HepG2 (cell line): ENCODE measurements at regions not wholly inside any gene's neighbourhood (a gene's known extent, or its start where the extent isn't known, plus 50 kb on each side); places are given as distances from the start of the nearest gene placed in this dataset.
A peak's percentile ranks its signal among the peaks of the same experiment; 100 is the strongest.

Experiments used
- AHR ChIP-seq: IDR thresholded peaks from 2 replicates; pipeline ENCODE4 v1.6.1; 2018; ENCODE audit warnings: missing genetic modification reagents, missing compliant biosample characterization
- CBX1 ChIP-seq: IDR thresholded peaks from one replicate; pipeline ENCODE4 v1.6.1; 2016; ENCODE audit warnings: antibody characterized with exemption, low read depth
- CHD4 ChIP-seq: fragments of 200-600 bp; sonication (generic); IDR thresholded peaks from 2 replicates; pipeline ENCODE4 v1.7.0; 2017; ENCODE audit warnings: mild to moderate bottlenecking, low read length, borderline replicate concordance
- DZIP1 ChIP-seq: sonication (generic); formaldehyde crosslinking; IDR thresholded peaks from 2 replicates; pipeline ENCODE4 v1.5.0; 2020; ENCODE audit warnings: mild to moderate bottlenecking, missing genetic modification reagents
- GATAD2A ChIP-seq: IDR thresholded peaks from 2 replicates; pipeline ENCODE4 v1.6.1; 2016
- ISX ChIP-seq: sonication (generic); formaldehyde crosslinking; conservative IDR thresholded peaks from 2 replicates; pipeline ENCODE4 v1.5.0; 2020; ENCODE audit warnings: missing genetic modification reagents
- MYPOP ChIP-seq: sonication (generic); formaldehyde crosslinking; IDR thresholded peaks from 2 replicates; pipeline ENCODE4 v1.8.1; 2023; ENCODE audit warnings: mild to moderate bottlenecking, moderate library complexity, missing genetic modification reagents
- NCOA2 ChIP-seq: sonication (generic); formaldehyde crosslinking; IDR thresholded peaks from 2 replicates; pipeline ENCODE4 v1.8.0; 2022; ENCODE audit warnings: inconsistent platforms
- NR1H2 ChIP-seq: sonication (generic); formaldehyde crosslinking; IDR thresholded peaks from 2 replicates; pipeline ENCODE4 v1.8.1; 2022; ENCODE audit warnings: low read depth, missing genetic modification reagents, borderline replicate concordance
- POLR2AphosphoS5 ChIP-seq: IDR thresholded peaks from 2 replicates; pipeline ENCODE4 v1.6.1; 2012; ENCODE audit warnings: low read depth, low read length
- SUZ12 ChIP-seq: fragments of 150-350 bp; IDR thresholded peaks from 2 replicates; pipeline ENCODE4 v1.6.1; 2014; ENCODE audit warnings: low read depth, low read length
- TAF1 ChIP-seq: sonication (generic); formaldehyde crosslinking; IDR thresholded peaks from 2 replicates; pipeline ENCODE4 v1.4.0; 2020; ENCODE audit warnings: missing genetic modification reagents
- TEAD3 ChIP-seq: optimal IDR thresholded peaks from 2 replicates; pipeline ENCODE3; 2016; ENCODE audit warnings: borderline replicate concordance
- XBP1 ChIP-seq: sonication (generic); formaldehyde crosslinking; IDR thresholded peaks from 2 replicates; pipeline ENCODE4 v1.5.0; 2020; ENCODE audit warnings: missing genetic modification reagents
- ZBTB1 ChIP-seq: sonication (generic); formaldehyde crosslinking; IDR thresholded peaks from 2 replicates; pipeline ENCODE4 v1.4.0; 2020; ENCODE audit warnings: missing genetic modification reagents, borderline replicate concordance
- ZFP90 ChIP-seq: sonication (generic); formaldehyde crosslinking; IDR thresholded peaks from 2 replicates; pipeline ENCODE4 v1.8.0; 2022; ENCODE audit warnings: missing genetic modification reagents, mild to moderate bottlenecking, inconsistent platforms, borderline replicate concordance
- ZMYM2 ChIP-seq: sonication (generic); formaldehyde crosslinking; IDR thresholded peaks from 2 replicates; pipeline ENCODE4 v1.8.0; 2022; ENCODE audit warnings: mild to moderate bottlenecking, missing genetic modification reagents
- ZNF230 ChIP-seq: sonication (generic); formaldehyde crosslinking; IDR thresholded peaks from 2 replicates; pipeline ENCODE4 v1.4.0; 2020; ENCODE audit warnings: mild to moderate bottlenecking, missing genetic modification reagents
- ZNF574 ChIP-seq: sonication (generic); formaldehyde crosslinking; IDR thresholded peaks from 2 replicates; pipeline ENCODE4 v1.4.0; 2020; ENCODE audit warnings: missing genetic modification reagents
- ZNF660 ChIP-seq: sonication (generic); formaldehyde crosslinking; IDR thresholded peaks from 2 replicates; pipeline ENCODE4 v1.5.1; 2020; ENCODE audit warnings: mild to moderate bottlenecking, low read depth, missing genetic modification reagents, borderline replicate concordance
- ZNF737 ChIP-seq: sonication (generic); formaldehyde crosslinking; IDR thresholded peaks from 2 replicates; pipeline ENCODE4 v1.5.0; 2020; ENCODE audit warnings: missing genetic modification reagents, mild to moderate bottlenecking, borderline replicate concordance
- ZNF740 ChIP-seq: sonication (generic); formaldehyde crosslinking; IDR thresholded peaks from 2 replicates; pipeline ENCODE4 v1.4.0; 2020; ENCODE audit warnings: missing genetic modification reagents
- ZNF768 ChIP-seq: sonication (generic); formaldehyde crosslinking; IDR thresholded peaks from 2 replicates; pipeline ENCODE4 v1.4.0; 2020; ENCODE audit warnings: missing genetic modification reagents
- ZNF777 ChIP-seq: sonication (generic); formaldehyde crosslinking; IDR thresholded peaks from 2 replicates; pipeline ENCODE4 v1.4.0; 2020; ENCODE audit warnings: missing genetic modification reagents
- ZNF850 ChIP-seq: sonication (generic); formaldehyde crosslinking; conservative IDR thresholded peaks from 2 replicates; pipeline ENCODE4 v1.9.0; 2021; ENCODE audit warnings: mild to moderate bottlenecking, missing genetic modification reagents
- ZSCAN30 ChIP-seq: sonication (generic); formaldehyde crosslinking; IDR thresholded peaks from 2 replicates; pipeline ENCODE4 v1.5.0; 2020; ENCODE audit warnings: mild to moderate bottlenecking, missing genetic modification reagents

- peak; percentile 42 for TF ChIP-seq ZNF574 (CRISPR knock-in tag)
- peak; percentile 26; the same call in 1 of the 2 replicates for TF ChIP-seq TAF1 (CRISPR knock-in tag)
- no peak for TF ChIP-seq ZSCAN30
- no peak for TF ChIP-seq XBP1 (CRISPR knock-in tag)
- peak; percentile 40; the same call in 1 of the 2 replicates for TF ChIP-seq ZNF768 (CRISPR knock-in tag)
- no peak for TF ChIP-seq ZNF777 (CRISPR knock-in tag)
- no peak for TF ChIP-seq ISX (CRISPR knock-in tag)
- TF ChIP-seq NCOA2 (CRISPR knock-in tag) = peak; percentile 60
- no peak for TF ChIP-seq ZBTB1 (CRISPR knock-in tag)
- no peak for TF ChIP-seq ZNF737
- no peak for TF ChIP-seq ZNF850 (CRISPR knock-in tag)
- no peak for TF ChIP-seq CBX1
- no peak for TF ChIP-seq DZIP1 (CRISPR knock-in tag)
- no peak for TF ChIP-seq SUZ12
- TF ChIP-seq NR1H2 (CRISPR knock-in tag) = no peak
- TF ChIP-seq POLR2AphosphoS5 = no peak
- no peak; the same call in 1 of the 2 replicates for TF ChIP-seq AHR (CRISPR knock-in tag)
- no peak for TF ChIP-seq ZNF740 (CRISPR knock-in tag)
- no peak; the same call in 1 of the 2 replicates for TF ChIP-seq ZMYM2 (CRISPR knock-in tag)
- TF ChIP-seq ZNF230 (CRISPR knock-in tag) = 0 out of 2 replicates have a peak, but pooled peaks have one; percentile 43
- 0 out of 2 replicates have a peak, but pooled peaks have one; percentile 59 for TF ChIP-seq ZFP90 (CRISPR knock-in tag)
- TF ChIP-seq GATAD2A (CRISPR knock-in tag) = peak; percentile 89
- TF ChIP-seq ZNF660 (CRISPR knock-in tag) = no peak
- TF ChIP-seq CHD4 = no peak
- no peak for TF ChIP-seq MYPOP (CRISPR knock-in tag)
- TF ChIP-seq TEAD3 = peak; percentile 82
Observed at GRCh38 chr2:45256867-45257641, 247.8 kb upstream of the SIX2 start (continued).
